ENCODE measurements at regions not wholly inside any gene's neighbourhood (a gene's known extent, or its start where the extent isn't known, plus 50 kb on each side); places are given as distances from the start of the nearest gene placed in this dataset.

DNA sequence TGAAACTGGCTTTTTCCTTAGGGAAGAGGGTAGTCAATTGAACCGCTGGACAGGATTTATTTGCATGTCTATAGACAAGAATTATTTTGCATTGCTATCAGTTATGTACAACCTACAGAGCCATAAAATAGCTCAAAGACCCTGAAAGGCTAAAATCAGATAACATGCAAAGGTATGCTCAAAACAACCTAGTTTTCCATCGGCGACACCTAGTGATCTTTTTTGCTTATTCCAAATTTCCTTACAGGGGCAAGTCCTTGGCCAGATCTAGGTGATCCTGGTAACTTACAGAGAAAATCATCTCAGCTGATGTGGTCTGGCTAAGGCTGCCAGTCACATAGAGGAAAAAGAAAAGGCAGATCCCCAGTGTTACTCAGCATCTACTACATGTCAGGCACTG is 141.2 kb upstream of the RPL38 start:
- TF ChIP-seq SP1 (IDR thresholded peaks at IDR 0.05), result no peak
- no peak for TF ChIP-seq CTBP1 (IDR thresholded peaks at IDR 0.05; ENCODE audit: borderline replicate concordance)

Data from HEK293T (cell line).